K562 (cell line): ENCODE measurements at regions not wholly inside any gene's neighbourhood (a gene's known extent, or its start where the extent isn't known, plus 50 kb on each side); places are given as distances from the start of the nearest gene placed in this dataset.

Source experiments
- ELF4 ChIP-seq: fragments of 450-650 bp; formaldehyde crosslinking; IDR thresholded peaks from 2 replicates; pipeline ENCODE4 v1.4.0; 2022; ENCODE audit warnings: missing genetic modification characterization
- ERF ChIP-seq: fragments of 450-650 bp; formaldehyde crosslinking; IDR thresholded peaks from 2 replicates; pipeline ENCODE4 v1.4.0; 2020; ENCODE audit warnings: mild to moderate bottlenecking, mixed read lengths
- ESRRA ChIP-seq: fragments of 450-650 bp; IDR thresholded peaks from 2 replicates; pipeline ENCODE4 v1.6.1; 2014; ENCODE audit warnings: low read depth, mild to moderate bottlenecking, moderate library complexity, borderline replicate concordance
- HDGF ChIP-seq: fragments of 450-650 bp; IDR thresholded peaks from 2 replicates; pipeline ENCODE4 v1.6.1; 2016
- MAFF ChIP-seq: IDR thresholded peaks from 2 replicates; pipeline ENCODE4 v1.6.1; 2012; ENCODE audit warnings: low read length, improper control_type of control experiment
- MXI1 ChIP-seq: IDR thresholded peaks from 2 replicates; pipeline ENCODE4 v1.6.1; 2011; ENCODE audit warnings: low read depth, mild to moderate bottlenecking, improper control_type of control experiment, low read length
- NFRKB ChIP-seq: fragments of 450-650 bp; IDR thresholded peaks from 2 replicates; pipeline ENCODE4 v1.6.1; 2016; ENCODE audit warnings: low read depth
- NRF1 ChIP-seq, 2 experiments: fragments of 450-650 bp; IDR thresholded peaks in 1 of 2; conservative IDR thresholded peaks in 1 of 2; 2 replicates each; pipeline ENCODE4 v1.6.1; 2014; ENCODE audit warnings: mild to moderate bottlenecking in 2 of 2
- OTX1 ChIP-seq: fragments of 450-650 bp; formaldehyde crosslinking; IDR thresholded peaks from 2 replicates; pipeline ENCODE4 v1.4.0; 2022; ENCODE audit warnings: mild to moderate bottlenecking
- SP1 ChIP-seq: sonication (generic); formaldehyde crosslinking; IDR thresholded peaks from 2 replicates; pipeline ENCODE4 v1.8.1; 2022; ENCODE audit warnings: mild to moderate bottlenecking, missing genetic modification reagents
- ZEB2 ChIP-seq: fragments of 450-650 bp; IDR thresholded peaks from 2 replicates; pipeline ENCODE4 v1.6.1; 2016
- ZFP36 ChIP-seq: fragments of 150-350 bp; IDR thresholded peaks from 2 replicates; pipeline ENCODE4 v1.6.1; 2018; ENCODE audit warnings: low read length, low read depth; ENCODE audit not compliant: partially characterized antibody

GRCh38 chr5:110896901-110897300, 158.1 kb downstream of the SLC25A46 start:
- TF ChIP-seq NRF1 (conservative IDR thresholded peaks at IDR 0.05 in 1 of 2, IDR thresholded peaks at IDR 0.05 in 1 of 2): no peak
- TF ChIP-seq OTX1 (CRISPR knock-in tag): no peak
- TF ChIP-seq MXI1: no peak
- TF ChIP-seq MAFF: no peak
- no peak for TF ChIP-seq ZFP36
- no peak for TF ChIP-seq HDGF
- no peak for TF ChIP-seq ESRRA
- no peak for TF ChIP-seq ELF4
- no peak for TF ChIP-seq ERF (CRISPR knock-in tag)
- no peak for TF ChIP-seq NFRKB
- TF ChIP-seq ZEB2: no peak
- no peak for TF ChIP-seq SP1 (CRISPR knock-in tag)
